Epithelial cell of proximal tubule (primary cell): ENCODE measurements at regions not wholly inside any gene's neighbourhood (a gene's known extent, or its start where the extent isn't known, plus 50 kb on each side); places are given as distances from the start of the nearest gene placed in this dataset.

Experiments used
- DNase-seq: peaks from one replicate; pipeline ENCODE4 v3.0.0-alpha.2; 2011; ENCODE audit warnings: low read depth
- H3K4me3 ChIP-seq: 2 replicates; pipeline ENCODE4 v1.5.1; 2011; ENCODE audit warnings: low read depth, mild to moderate bottlenecking, low read length
- CTCF ChIP-seq: conservative IDR thresholded peaks from 2 replicates; pipeline ENCODE4 v1.5.1; 2012; ENCODE audit warnings: low read depth, mild to moderate bottlenecking, low read length

DNA sequence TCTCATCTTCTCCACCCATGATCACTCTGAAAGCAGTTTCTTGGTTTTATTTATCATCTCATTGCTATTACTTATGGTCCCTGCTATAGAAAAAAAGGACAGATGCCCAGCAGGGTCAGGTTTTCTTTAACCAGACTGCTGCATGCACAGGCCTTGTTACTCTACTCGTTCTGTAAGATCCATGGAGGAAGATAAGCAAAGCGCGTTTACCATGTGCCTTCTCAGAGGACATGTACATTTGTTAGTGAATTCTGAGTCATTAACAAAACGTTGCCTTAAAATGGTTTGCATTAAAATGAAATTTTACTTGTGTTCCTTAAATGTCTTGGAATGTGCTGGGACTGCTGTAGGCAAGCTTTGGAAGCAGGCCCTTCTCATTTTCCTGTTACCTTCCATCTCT is 657.3 kb upstream of the KCNMB2 start:
- no peak for TF ChIP-seq CTCF
- no peak for DNase-seq
- no peak overlapping the region for H3K4me3 ChIP-seq

DNA sequence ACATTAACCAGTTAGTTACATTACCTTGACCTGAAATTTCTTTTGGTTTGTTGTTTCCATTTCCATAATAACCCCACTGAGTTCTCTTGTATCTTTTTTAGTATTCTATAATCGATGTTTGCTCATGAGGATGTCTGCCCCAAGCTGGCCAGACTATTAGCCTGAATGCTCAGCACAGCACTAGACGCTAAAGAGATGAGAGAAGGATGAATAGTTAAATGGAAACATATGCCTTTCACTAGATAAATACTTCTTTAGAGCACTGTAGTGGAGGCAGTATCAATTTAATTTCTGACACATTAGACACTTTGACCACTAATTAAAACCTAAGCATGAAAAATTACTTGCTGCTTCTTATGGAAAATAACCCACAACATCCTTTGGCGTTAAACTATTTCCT is 654.9 kb upstream of the KCNMB2 start:
- H3K4me3 ChIP-seq: no peak overlapping the region
- DNase-seq: no peak
- no peak for TF ChIP-seq CTCF

GRCh38 chr3:177882124-177882648 is 654.0 kb upstream of the KCNMB2 start:
- TF ChIP-seq CTCF: no peak
- no peak overlapping the region for H3K4me3 ChIP-seq
- DNase-seq: no peak

DNA sequence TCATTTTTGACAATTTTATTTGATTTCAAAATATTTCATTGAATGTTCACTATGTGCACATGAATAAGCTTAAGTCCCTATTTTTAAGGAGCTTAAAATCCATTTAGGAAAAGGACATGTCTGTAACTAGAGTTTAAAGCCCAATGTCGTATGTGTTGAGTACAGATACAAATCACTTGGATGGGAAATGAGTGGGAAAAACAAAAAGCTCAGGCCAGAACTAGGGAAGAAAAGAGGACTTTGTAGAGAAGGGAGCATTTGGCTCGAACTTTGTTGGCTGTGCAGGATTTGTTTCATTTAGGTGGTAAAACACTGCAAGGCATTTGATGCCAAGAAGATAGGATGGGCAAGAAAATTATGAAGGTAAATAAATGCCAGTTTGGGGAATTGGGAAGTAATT is 653.1 kb upstream of the KCNMB2 start:
- DNase-seq: no peak
- no peak for TF ChIP-seq CTCF

GRCh38 chr3:177883957-177884356 is 652.3 kb upstream of the KCNMB2 start:
- no peak for TF ChIP-seq CTCF
- no peak for DNase-seq
- no peak overlapping the region for H3K4me3 ChIP-seq

More for the DNA sequence above, 653.1 kb upstream of the KCNMB2 start:
- no peak overlapping the region for H3K4me3 ChIP-seq

- DNase-seq: no peak
- no peak overlapping the region for H3K4me3 ChIP-seq
- TF ChIP-seq CTCF: no peak
Observed at GRCh38 chr3:177885063-177885462, 651.2 kb upstream of the KCNMB2 start.

DNA sequence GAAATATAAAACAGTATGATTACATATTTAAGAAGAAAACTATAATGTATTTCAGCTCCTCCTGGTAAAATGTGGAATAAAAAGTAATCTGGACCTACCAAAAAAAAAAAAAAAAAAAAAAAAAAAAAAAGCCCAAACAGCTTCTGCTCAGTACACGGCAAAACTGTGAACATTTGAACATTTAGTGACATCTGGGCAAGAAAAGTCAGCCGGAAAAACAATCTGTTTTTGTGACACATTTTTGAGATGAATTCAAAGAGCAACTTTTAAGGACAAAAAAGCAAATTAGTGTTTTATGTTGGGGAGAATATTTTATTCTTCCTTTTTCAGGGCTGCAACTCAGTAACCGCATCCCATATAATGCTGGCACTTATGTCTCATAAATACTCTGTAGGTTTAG is 649.7 kb upstream of the KCNMB2 start:
- H3K4me3 ChIP-seq: no peak overlapping the region
- no peak for TF ChIP-seq CTCF
- DNase-seq: no peak
